CD14-positive monocyte (primary cell): ENCODE measurements at regions not wholly inside any gene's neighbourhood (a gene's known extent, or its start where the extent isn't known, plus 50 kb on each side); places are given as distances from the start of the nearest gene placed in this dataset.

Experiments
- DNase-seq, 3 donors: peaks; one replicate each; pipeline ENCODE4 v3.0.0-alpha.2; 2011 to 2022
- H2AFZ ChIP-seq: 2 replicates; pipeline ENCODE4 v1.6.0; 2012; ENCODE audit warnings: mild to moderate bottlenecking, low read depth, low read length, inconsistent platforms; ENCODE audit not compliant: insufficient read depth, poor library complexity, severe bottlenecking
- H3K27ac ChIP-seq, 2 donors: 1 replicate in 1 of 2; 2 replicates in 1 of 2; pipeline ENCODE4 v1.5.1; 2012 to 2013; ENCODE audit warnings: low read length in 2 of 2, control low read depth in 1 of 2, inconsistent platforms in 1 of 2, low read depth in 1 of 2, mild to moderate bottlenecking in 1 of 2
- H3K27me3 ChIP-seq, 2 donors: one replicate each; pipeline versions ENCODE4 v1.6.0 to v1.6.1; 2011 to 2013; ENCODE audit warnings: low read length in 2 of 2; ENCODE audit not compliant: control insufficient read depth in 2 of 2, insufficient read depth in 2 of 2
- H3K36me3 ChIP-seq, 2 donors: replicated peaks in 1 of 2; 1 replicate in 1 of 2; 2 replicates in 1 of 2; pipeline versions ENCODE4 v1.5.1 to v1.6.1; 2012 to 2013; ENCODE audit warnings: low read length in 2 of 2, control low read depth in 1 of 2, inconsistent platforms in 1 of 2, mild to moderate bottlenecking in 1 of 2; ENCODE audit not compliant: insufficient read depth in 2 of 2, control insufficient read depth in 1 of 2
- H3K4me1 ChIP-seq, 2 donors: 1 replicate in 1 of 2; 2 replicates in 1 of 2; pipeline versions ENCODE4 v1.5.1 to v1.6.1; 2012 to 2013; ENCODE audit warnings: low read length in 2 of 2, control low read depth in 1 of 2, inconsistent platforms in 1 of 2, mild to moderate bottlenecking in 1 of 2, moderate library complexity in 1 of 2; ENCODE audit not compliant: insufficient read depth in 2 of 2, control insufficient read depth in 1 of 2
- H3K4me2 ChIP-seq: replicated peaks from 2 replicates; pipeline ENCODE3; 2012; ENCODE audit warnings: low read length, moderate library complexity, mild to moderate bottlenecking; ENCODE audit not compliant: poor library complexity, severe bottlenecking; ENCODE audit errors: extremely low read depth
- H3K4me3 ChIP-seq, 3 experiments: fragments of 200-600 bp in 1 of 3; sonication (generic) in 1 of 3; replicated peaks in 1 of 3; 1 replicate in 2 of 3; 2 replicates in 1 of 3; pipeline ENCODE4 v1.5.1; 2011 to 2013; ENCODE audit warnings: low read length in 3 of 3, mild to moderate bottlenecking in 3 of 3, control low read depth in 2 of 3, low read depth in 2 of 3, inconsistent platforms in 1 of 3, moderate library complexity in 1 of 3
- H3K79me2 ChIP-seq: 2 replicates; pipeline ENCODE4 v1.6.0; 2012; ENCODE audit warnings: mild to moderate bottlenecking, control low read depth, inconsistent platforms, low read length, moderate library complexity; ENCODE audit not compliant: insufficient read depth
- H3K9ac ChIP-seq: 2 replicates; pipeline ENCODE4 v1.6.0; 2017; ENCODE audit warnings: low read length, mild to moderate bottlenecking; ENCODE audit not compliant: insufficient read depth, poor library complexity, severe bottlenecking
- H3K9me3 ChIP-seq, 2 donors: replicated peaks in 1 of 2; 1 replicate in 1 of 2; 2 replicates in 1 of 2; pipeline versions ENCODE4 v1.5.1 to v1.6.1; 2012 to 2013; ENCODE audit warnings: low read length in 2 of 2, control low read depth in 1 of 2; ENCODE audit not compliant: control insufficient read depth in 1 of 2, insufficient read depth in 1 of 2
- H4K20me1 ChIP-seq: 2 replicates; pipeline ENCODE4 v1.6.0; 2012; ENCODE audit warnings: mild to moderate bottlenecking, low read length, control low read depth, moderate library complexity; ENCODE audit not compliant: insufficient read depth
- H3K27ac Mint-ChIP-seq, 7 donors: one replicate each; pipeline ENCODE4 v1.8.0; 2020; ENCODE audit warnings: mild to moderate bottlenecking in 7 of 7, mixed read lengths in 7 of 7, moderate library complexity in 6 of 7, inconsistent platforms in 2 of 7
- H3K27me3 Mint-ChIP-seq, 3 donors: one replicate each; pipeline ENCODE4 v1.8.0; 2021 to 2022; ENCODE audit warnings: low read depth in 3 of 3, mild to moderate bottlenecking in 3 of 3, mixed read lengths in 3 of 3, moderate library complexity in 3 of 3, inconsistent platforms in 1 of 3
- H3K36me3 Mint-ChIP-seq, 2 donors: one replicate each; pipeline ENCODE4 v1.8.0; 2020; ENCODE audit warnings: mixed read lengths in 2 of 2, inconsistent platforms in 1 of 2, mild to moderate bottlenecking in 1 of 2
- H3K4me1 Mint-ChIP-seq: one replicate; pipeline ENCODE4 v1.8.0; 2020; ENCODE audit warnings: mild to moderate bottlenecking, mixed read lengths
- H3K4me3 Mint-ChIP-seq, 2 donors: one replicate each; pipeline ENCODE4 v1.8.0; 2020; ENCODE audit warnings: mild to moderate bottlenecking in 2 of 2, mixed read lengths in 2 of 2, moderate library complexity in 1 of 2
- H3K9me3 Mint-ChIP-seq, 7 donors: one replicate each; pipeline ENCODE4 v1.8.0; 2020 to 2022; ENCODE audit warnings: mixed read lengths in 7 of 7, mild to moderate bottlenecking in 6 of 7, moderate library complexity in 6 of 7, inconsistent platforms in 2 of 7
- CTCF ChIP-seq: fragments of 200-600 bp; IDR thresholded peaks from one replicate; pipeline ENCODE4 v1.8.0; 2022; ENCODE audit warnings: antibody characterized with exemption, mild to moderate bottlenecking
- WGBS: methylation state at CpG from one replicate; pipeline ENCODE4 v1.1.5; 2013; ENCODE audit warnings: missing lambda C conversion rate; ENCODE audit not compliant: insufficient coverage; 5-methylcytosine and 5-hydroxymethylcytosine counted together
- intact Hi-C, 2 donors: fragments of 100-400 bp; cut with micrococcal nuclease; formaldehyde crosslinking; loops; one replicate each; pipeline versions ENCODE4 v1.15.0 to v1.15.1; 2023

GRCh38 chr14:42079911-42080310 is 473.2 kb downstream of the LRFN5 start:
- no peak for TF ChIP-seq CTCF
- Histone ChIP-seq H2AFZ (no peak overlapping the region), H3K9ac (no peak overlapping the region), H3K4me1 (no peaks in the 10 kb centered on the region), H3K36me3 (no peaks in the 10 kb centered on the region), H4K20me1 (no peaks in the 10 kb centered on the region), H3K27me3 (no peaks in the 10 kb centered on the region), H3K4me2 (no peak overlapping the region), H3K4me3 (no peak overlapping the region), H3K27ac (no peak overlapping the region), H3K9me3 (no peaks in the 10 kb centered on the region), H3K79me2 (no peaks in the 10 kb centered on the region)
- Mint-ChIP-seq H3K4me3 (no peak overlapping the region), H3K4me1 (no peaks in the 10 kb centered on the region), H3K36me3 (no peaks in the 10 kb centered on the region), H3K9me3 (no peaks in the 10 kb centered on the region), H3K27me3 (no peaks in the 10 kb centered on the region), H3K27ac (no peak overlapping the region)
- no peak for DNase-seq
- intact Hi-C loops: no loop called here

GRCh38 chr14:42078345-42078744 is 471.7 kb downstream of the LRFN5 start:
- Mint-ChIP-seq H3K27me3 (no peaks in the 10 kb centered on the region), H3K9me3 (no peaks in the 10 kb centered on the region), H3K27ac (peak overlapping the region in 1 of 7 donors; percentile 47), H3K36me3 (no peaks in the 10 kb centered on the region), H3K4me1 (no peaks in the 10 kb centered on the region), H3K4me3 (no peak overlapping the region)
- no peak overlapping the region for H3K27ac ChIP-seq
- H3K9ac ChIP-seq: no peak overlapping the region
- H3K79me2 ChIP-seq: no peaks in the 10 kb centered on the region
- TF ChIP-seq CTCF: no peak
- DNase-seq: no peak
- no peaks in the 10 kb centered on the region for H3K36me3 ChIP-seq
- no peaks in the 10 kb centered on the region for H3K27me3 ChIP-seq
- H3K4me2 ChIP-seq: no peak overlapping the region
- no peaks in the 10 kb centered on the region for H4K20me1 ChIP-seq
- no peaks in the 10 kb centered on the region for H3K9me3 ChIP-seq
- no peaks in the 10 kb centered on the region for H3K4me1 ChIP-seq
- H3K4me3 ChIP-seq: no peak overlapping the region
- intact Hi-C loops: no loop called here
- H2AFZ ChIP-seq: no peak overlapping the region
- WGBS: no CpG with 5 or more reads among the region's 2 CpGs
